IPS DF 6.9 (cell line): ENCODE measurements at regions not wholly inside any gene's neighbourhood (a gene's known extent, or its start where the extent isn't known, plus 50 kb on each side); places are given as distances from the start of the nearest gene placed in this dataset.

Experiments
- DNase-seq: peaks from one replicate; pipeline ENCODE4 v3.0.0-alpha.2; 2013; ENCODE audit warnings: low read depth, low spot score
- H3K27ac ChIP-seq: one replicate; pipeline ENCODE4 v1.5.1; 2013; ENCODE audit warnings: low read length, control low read depth
- H3K27me3 ChIP-seq: 2 replicates; pipeline ENCODE4 v1.6.1; 2013; ENCODE audit warnings: mild to moderate bottlenecking, low read length; ENCODE audit not compliant: control insufficient read depth, insufficient read depth
- H3K36me3 ChIP-seq: 2 replicates; pipeline ENCODE4 v1.6.1; 2013; ENCODE audit warnings: low read length; ENCODE audit not compliant: control insufficient read depth, insufficient read depth
- H3K4me1 ChIP-seq: 2 replicates; pipeline ENCODE4 v1.6.1; 2013; ENCODE audit warnings: low read length; ENCODE audit not compliant: control insufficient read depth, insufficient read depth
- H3K4me3 ChIP-seq: 2 replicates; pipeline ENCODE4 v1.5.1; 2013; ENCODE audit warnings: mild to moderate bottlenecking, low read length
- H3K9me3 ChIP-seq: 2 replicates; pipeline ENCODE4 v1.6.1; 2013; ENCODE audit warnings: low read length, inconsistent platforms; ENCODE audit not compliant: control insufficient read depth, insufficient read depth
- WGBS: extraction: QIAGEN DNeasy Blood & Tissue Kit; methylation state at CpG from one replicate; pipeline ENCODE4 v1.1.7; 2013; ENCODE audit warnings: mixed read lengths, missing lambda C conversion rate; ENCODE audit not compliant: insufficient read length, insufficient coverage; 5-methylcytosine and 5-hydroxymethylcytosine counted together

GRCh38 chr21:38986806-38987632 lies 181.3 kb downstream of the ETS2 start:
- Histone ChIP-seq H3K4me3 (no peak overlapping the region), H3K4me1 (peaks cover 11% of the 10 kb centered on the region; the same call in 1 of the 2 replicates), H3K27me3 (no peaks in the 10 kb centered on the region), H3K27ac (no peak overlapping the region), H3K9me3 (no peaks in the 10 kb centered on the region), H3K36me3 (no peaks in the 10 kb centered on the region)
- DNase-seq = no peak
- no CpG with 5 or more reads among the region's 13 CpGs for WGBS

- Histone ChIP-seq H3K36me3 (no peaks in the 10 kb centered on the region), H3K27ac (no peak overlapping the region), H3K4me1 (peaks cover 13% of the 10 kb centered on the region), H3K27me3 (no peaks in the 10 kb centered on the region), H3K4me3 (no peak overlapping the region), H3K9me3 (no peaks in the 10 kb centered on the region)
- no CpG with 5 or more reads among the region's 5 CpGs for WGBS
- no peak for DNase-seq
These were observed 180.7 kb downstream of the ETS2 start for GRCh38 chr21:38986406-38986805.

DNA sequence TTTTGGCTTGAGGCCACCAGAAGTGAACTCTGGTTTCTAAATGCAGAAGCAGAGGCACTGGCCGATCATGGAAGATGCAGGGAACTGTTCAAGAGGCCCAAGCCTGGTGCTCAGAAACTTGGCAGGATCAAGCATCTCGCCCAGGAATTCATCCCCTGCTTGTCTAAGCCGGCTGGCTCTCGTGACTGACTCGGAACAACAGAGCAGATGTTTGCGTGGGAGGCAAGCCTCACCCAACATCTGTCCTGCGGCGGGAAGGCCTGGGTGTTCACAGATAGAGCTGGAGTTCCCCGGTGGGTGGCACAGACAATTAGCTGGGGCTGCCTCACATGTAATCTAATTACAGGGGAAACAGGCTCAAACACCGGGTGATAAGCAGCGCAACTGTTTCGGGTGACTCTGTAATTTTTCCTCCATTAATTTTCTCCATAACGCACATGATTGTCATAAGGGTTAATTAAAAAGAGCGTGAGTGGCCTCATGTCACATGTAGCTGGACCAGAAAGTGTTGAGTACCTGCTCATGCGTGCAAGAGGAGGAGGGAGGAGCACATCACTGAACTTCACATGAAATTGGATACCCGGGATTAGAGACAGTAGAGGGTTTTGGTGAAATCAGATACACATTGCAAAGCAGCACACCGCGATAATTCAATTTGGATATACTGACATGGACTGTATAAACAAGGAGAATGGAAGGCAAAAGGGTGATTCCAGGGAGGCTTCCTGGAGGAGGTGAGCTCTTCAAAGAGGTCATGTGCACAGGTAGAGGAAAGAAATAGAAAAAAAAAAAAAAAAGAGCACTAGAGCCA lies 180.0 kb downstream of the ETS2 start:
- H3K36me3 ChIP-seq = no peaks in the 10 kb centered on the region
- no peak for DNase-seq
- no peak overlapping the region for H3K27ac ChIP-seq
- no CpG with 5 or more reads among the region's 18 CpGs for WGBS
- no peaks in the 10 kb centered on the region for H3K9me3 ChIP-seq
- H3K4me3 ChIP-seq = no peak overlapping the region
- H3K4me1 ChIP-seq = peaks cover 17% of the 10 kb centered on the region
- no peaks in the 10 kb centered on the region for H3K27me3 ChIP-seq

GRCh38 chr21:38984982-38985567 lies 179.3 kb downstream of the ETS2 start:
- Histone ChIP-seq H3K9me3 (no peaks in the 10 kb centered on the region), H3K27me3 (no peaks in the 10 kb centered on the region), H3K4me1 (peaks cover 18% of the 10 kb centered on the region), H3K27ac (no peak overlapping the region), H3K36me3 (no peaks in the 10 kb centered on the region), H3K4me3 (no peak overlapping the region)
- no CpG with 5 or more reads among the region's 11 CpGs for WGBS
- no peak for DNase-seq

DNA sequence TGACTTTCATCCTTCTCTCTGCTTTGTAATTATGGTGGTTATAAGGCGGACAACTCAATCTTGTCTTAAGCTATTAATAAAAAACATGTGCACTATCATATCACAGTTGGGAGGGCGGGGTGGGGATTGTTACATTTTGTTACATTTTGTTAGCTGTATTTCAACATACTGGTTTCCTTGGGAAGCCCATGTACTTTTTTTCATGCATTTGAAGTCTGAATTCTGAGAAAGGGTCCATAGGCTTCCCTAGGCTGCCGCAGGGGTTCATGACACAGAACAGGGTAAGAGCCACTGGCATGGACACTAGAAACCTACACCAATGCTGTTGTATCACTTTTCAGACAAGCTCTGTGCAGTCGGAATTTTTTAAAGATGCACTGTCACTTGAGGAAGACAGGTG lies 178.8 kb downstream of the ETS2 start:
- no peak overlapping the region for H3K4me3 ChIP-seq
- DNase-seq = no peak
- WGBS = no CpG with 5 or more reads among the region's 4 CpGs
- no peaks in the 10 kb centered on the region for H3K36me3 ChIP-seq
- H3K9me3 ChIP-seq = no peaks in the 10 kb centered on the region
- peaks cover 17% of the 10 kb centered on the region for H3K4me1 ChIP-seq
- H3K27ac ChIP-seq = no peak overlapping the region
- no peaks in the 10 kb centered on the region for H3K27me3 ChIP-seq

DNA sequence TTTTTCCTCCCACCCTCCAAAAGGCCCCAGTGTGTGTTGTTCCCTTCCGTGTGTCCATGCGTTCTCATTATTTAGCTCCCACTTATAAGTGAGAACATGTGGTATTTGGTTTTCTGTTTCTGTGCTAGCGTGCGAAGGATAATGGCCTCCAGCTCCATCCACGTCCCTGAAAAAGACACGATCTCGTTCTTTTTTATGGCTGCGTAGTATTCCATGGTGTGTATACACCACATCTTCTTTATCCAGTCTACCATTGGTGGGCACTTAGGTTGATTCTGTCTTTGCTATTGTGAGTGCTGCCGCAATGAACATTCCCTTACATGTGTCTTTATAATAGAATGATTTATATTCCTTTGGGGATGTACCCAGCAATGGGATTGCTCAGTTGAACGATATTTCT lies 177.8 kb downstream of the ETS2 start:
- no peak overlapping the region for H3K27ac ChIP-seq
- no peaks in the 10 kb centered on the region for H3K9me3 ChIP-seq
- DNase-seq = no peak
- peaks cover 17% of the 10 kb centered on the region for H3K4me1 ChIP-seq
- no CpG with 5 or more reads among the region's 10 CpGs for WGBS
- no peak overlapping the region for H3K4me3 ChIP-seq
- no peaks in the 10 kb centered on the region for H3K27me3 ChIP-seq
- H3K36me3 ChIP-seq = no peaks in the 10 kb centered on the region

GRCh38 chr21:38982804-38983203 lies 177.1 kb downstream of the ETS2 start:
- H3K27ac ChIP-seq = no peak overlapping the region
- no peak overlapping the region for H3K4me3 ChIP-seq
- no peaks in the 10 kb centered on the region for H3K9me3 ChIP-seq
- WGBS = no CpG with 5 or more reads among the region's 11 CpGs
- H3K4me1 ChIP-seq = peaks cover 15% of the 10 kb centered on the region
- H3K36me3 ChIP-seq = no peaks in the 10 kb centered on the region
- no peak for DNase-seq
- no peaks in the 10 kb centered on the region for H3K27me3 ChIP-seq

DNA sequence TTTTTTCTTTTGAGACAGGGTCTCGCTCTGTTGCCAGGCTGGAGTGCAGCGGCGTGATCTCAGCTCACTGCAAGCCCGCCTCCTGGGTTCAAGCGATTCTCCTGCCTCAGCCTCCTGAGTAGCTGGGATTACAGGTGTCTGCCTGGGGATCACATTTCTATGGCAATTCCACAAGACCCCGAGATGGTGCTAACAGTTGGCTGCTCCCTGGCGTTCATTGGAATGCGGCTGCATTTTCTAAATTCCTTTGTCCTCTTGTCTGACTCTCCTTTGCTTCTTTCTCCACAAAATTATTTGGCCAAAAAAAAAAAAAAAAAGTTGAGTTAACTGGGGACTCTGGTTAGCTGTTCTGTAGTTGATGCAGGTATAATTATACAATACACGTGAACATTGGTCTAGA lies 176.4 kb downstream of the ETS2 start:
- Histone ChIP-seq H3K36me3 (no peaks in the 10 kb centered on the region), H3K27ac (no peak overlapping the region), H3K9me3 (no peaks in the 10 kb centered on the region), H3K27me3 (no peaks in the 10 kb centered on the region), H3K4me3 (no peak overlapping the region), H3K4me1 (peaks cover 13% of the 10 kb centered on the region)
- peak; percentile 70 for DNase-seq
- no CpG with 5 or more reads among the region's 9 CpGs for WGBS

DNA sequence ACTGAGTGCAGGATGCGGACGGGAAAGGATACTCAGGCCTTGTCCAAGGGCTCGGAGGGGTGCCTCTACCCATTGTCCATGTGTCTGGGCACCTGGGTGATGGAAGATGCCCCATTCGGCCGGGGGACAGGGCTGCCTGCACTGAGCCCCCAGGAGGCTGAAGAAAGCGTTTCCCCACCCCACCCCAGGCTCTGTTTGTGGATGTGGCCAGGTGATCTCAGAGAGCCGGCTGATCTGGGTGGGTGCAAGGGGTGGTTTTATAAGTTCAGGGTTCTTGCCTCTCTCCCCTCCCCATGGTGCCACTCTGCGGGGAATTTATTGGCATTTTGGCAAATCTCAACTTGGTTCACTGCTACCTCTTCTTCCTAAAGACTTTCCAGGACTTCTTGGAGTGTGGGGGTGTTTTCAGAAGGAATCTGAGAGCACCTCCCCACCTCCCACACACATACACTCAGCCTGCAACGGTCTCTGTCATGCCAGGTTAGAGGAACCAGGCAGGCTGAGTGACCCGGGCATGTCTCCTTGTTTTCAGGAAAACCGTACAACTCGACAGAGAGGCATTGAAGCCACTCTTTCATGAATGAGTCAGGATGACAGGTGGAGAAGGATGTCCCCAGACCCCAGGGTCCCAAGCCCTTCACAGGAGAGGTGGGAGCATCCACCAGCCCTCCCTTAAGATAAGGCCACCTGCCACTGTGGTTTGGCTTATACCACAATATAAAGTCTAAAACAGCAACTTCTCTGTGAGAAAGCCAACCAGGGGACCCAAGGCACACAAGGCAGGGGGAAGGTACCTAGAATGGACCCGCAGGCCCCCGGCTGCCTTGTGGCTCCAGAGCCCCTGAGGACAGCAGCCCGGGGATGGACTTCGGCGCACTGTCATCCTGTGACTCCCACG lies 174.9 kb downstream of the ETS2 start:
- no peaks in the 10 kb centered on the region for H3K36me3 ChIP-seq
- H3K4me3 ChIP-seq = no peak overlapping the region
- no CpG with 5 or more reads among the region's 18 CpGs for WGBS
- H3K27me3 ChIP-seq = no peaks in the 10 kb centered on the region
- H3K4me1 ChIP-seq = peaks cover 13% of the 10 kb centered on the region
- DNase-seq = no peak
- H3K27ac ChIP-seq = no peak overlapping the region
- H3K9me3 ChIP-seq = no peaks in the 10 kb centered on the region
